Superior temporal gyrus (tissue), 1 donor: ENCODE measurements at regions not wholly inside any gene's neighbourhood (a gene's known extent, or its start where the extent isn't known, plus 50 kb on each side); places are given as distances from the start of the nearest gene placed in this dataset.
"Not testable (repeated sequence)": the region's sequence is repeated elsewhere in the genome, so short reads cannot be mapped to it uniquely, and the experiment has no call there.

Source experiments
- DNase-seq: peaks from one replicate; pipeline ENCODE4 v3.0.0-alpha.2; 2016; ENCODE audit errors: extremely low spot score

DNA sequence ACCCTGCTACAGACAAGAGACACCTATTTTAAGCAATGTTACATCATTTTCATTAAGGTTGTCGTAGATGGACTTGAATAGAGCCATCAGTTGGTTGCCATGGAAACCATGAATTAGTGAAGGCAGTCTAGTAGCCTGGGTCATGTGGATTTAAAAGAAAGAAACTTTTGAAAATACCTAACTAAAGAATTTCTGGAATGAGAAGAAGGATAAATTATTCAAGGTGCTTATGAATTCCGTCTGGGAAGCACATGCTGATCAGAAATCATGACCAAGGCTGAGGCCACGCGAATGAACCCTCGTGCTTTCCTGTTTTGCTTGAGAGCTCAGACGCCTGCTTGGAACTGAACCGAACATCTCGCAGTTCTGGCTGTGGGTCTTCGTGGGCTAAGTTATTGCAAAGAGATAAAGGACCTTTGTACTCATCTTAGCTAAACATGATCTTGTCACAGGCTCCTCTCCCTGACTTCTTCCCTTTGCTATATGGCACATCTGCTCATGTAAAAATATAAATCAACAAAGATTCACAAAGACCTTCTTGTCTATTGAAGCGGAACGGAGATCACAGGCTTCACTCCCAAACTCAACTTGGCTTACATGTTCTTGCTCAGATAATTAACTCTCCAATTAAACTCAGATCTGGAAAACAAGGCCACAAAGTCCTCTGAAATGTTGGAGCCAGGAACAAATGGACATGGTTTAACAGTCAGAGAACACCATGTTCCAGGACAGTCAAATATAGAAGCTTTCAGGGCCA, 140.2 kb downstream of the NUFIP1 start:
- peak; percentile 59 for DNase-seq

DNA sequence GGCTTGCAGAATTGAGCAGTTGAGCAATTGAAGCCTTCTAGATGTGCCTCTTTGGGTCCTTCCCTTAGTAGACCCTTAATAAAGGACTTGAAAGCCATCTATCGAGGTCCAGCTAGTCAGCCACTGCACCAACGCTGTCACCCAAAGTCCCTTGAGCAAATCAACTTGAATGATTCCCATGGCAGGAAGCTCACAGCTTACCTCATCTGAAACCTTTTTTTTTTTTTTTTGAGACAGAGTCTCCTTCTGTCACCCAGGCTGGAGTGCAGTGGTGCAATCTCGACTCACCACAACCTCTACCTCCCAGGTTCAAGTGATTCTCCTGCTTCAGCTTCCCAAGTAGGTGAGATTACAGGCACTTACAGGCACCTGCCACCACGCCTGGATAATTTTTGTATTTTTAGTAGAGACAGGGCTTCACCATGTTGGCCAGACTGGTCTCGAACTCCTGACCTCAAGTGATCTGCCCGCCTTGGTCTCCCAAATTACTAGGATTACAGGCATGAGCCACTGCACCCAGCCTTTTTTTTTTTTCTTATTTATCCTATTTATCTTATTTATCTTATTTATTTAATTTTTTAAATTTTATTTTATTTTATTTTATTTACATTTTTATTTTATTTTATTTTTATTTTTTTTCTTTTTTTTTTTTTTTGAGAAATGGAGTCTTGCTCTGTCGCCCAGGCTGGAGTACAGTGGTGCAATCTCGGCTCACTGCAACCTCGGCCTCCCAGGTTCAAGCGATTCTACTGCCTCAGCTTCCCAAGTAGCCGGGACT, 143.8 kb downstream of the NUFIP1 start:
- DNase-seq, result not testable (repeated sequence)

DNA sequence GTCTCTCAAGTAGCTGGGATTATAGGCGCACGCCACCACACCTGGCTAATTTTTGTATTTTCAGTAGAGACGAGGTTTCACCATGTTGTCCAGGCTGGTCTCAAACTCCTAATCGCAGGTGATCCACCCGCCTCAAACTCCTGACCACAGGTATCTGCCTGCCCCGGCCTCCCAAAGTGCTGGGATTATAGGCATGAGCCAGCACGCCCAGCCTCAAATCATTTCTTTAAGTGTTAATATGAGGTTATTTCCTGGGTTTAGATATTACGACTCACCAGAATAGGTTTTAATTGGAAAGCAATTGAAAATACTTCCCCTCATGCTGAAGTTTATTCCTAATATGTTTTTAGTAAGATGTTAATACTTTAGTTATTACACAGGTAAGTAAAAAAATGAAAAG, 144.5 kb downstream of the NUFIP1 start:
- no peak for DNase-seq

DNA sequence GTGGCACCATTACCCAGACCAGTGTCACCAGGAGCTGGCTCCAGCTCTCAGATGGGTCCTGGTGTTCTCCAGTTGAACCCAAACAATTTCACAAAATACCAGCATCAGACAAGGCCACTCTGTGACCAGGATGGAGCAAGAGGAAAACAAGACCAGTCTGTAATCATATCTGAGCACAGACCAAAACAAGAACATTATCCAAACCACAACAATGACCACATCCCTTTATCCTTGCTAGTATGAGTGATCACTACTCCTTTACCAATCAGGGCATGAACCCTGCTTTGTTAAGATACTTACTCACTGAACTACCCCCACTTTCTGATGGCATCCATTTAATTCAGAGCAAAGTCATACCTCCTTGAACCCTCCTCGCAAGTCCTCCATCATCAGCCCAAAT, 145.9 kb downstream of the NUFIP1 start:
- no peak for DNase-seq

DNA sequence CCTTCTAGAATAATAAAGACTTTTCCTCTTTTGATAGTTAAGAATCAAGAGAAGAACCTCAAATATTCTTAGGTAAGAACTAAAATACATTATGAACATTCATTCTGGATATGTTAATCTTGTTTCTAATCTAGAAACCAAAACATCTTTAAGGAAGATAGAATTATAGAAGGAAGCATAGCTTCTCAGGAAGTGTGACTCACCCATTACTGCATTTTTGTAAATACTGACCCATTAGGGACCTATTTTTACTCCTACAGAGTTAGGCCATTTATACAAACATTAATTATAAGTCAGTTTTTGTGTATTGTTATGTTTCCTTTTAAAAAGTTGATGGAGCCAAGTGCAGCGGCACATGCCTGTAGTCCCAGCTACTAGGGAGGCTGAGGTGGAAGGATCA, 147.1 kb downstream of the NUFIP1 start:
- DNase-seq, result no peak

DNA sequence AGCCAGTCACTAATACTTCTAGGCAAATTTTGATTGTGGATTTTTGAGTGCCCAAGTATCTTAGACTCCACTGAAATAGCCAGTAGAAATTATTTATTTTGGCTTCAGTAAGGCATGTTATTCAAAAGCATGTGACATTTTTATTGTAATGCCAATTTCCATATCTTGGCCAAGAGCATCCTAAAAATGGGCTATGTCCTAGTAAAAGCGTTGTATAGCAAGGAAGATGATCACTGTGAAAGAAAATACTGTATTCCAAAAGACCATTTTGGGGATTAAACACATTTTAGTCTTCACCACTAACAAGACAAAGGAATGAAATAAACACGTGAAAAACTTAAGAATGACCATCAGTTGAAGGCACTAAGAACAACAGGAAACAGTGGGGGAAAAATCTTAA, 149.1 kb downstream of the NUFIP1 start:
- no peak for DNase-seq

DNA sequence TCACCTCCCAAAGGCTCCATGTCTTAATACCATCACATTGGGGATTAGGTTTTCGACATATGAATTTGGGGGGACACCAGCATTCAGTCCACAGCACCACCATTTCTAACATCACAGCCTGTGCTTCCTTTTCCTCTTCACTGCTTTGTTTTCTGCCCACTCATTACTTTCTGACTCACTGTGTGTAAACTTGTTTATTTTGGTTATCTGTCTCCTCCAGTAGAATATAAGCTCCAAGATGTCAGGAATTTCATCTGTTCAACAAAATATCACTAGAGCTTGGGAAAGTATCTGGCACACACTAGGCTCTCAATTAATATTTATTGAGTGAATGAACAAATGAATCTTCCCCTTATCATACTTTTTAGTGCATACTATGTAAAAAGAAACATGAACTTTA, 152.0 kb downstream of the NUFIP1 start:
- no peak for DNase-seq

DNA sequence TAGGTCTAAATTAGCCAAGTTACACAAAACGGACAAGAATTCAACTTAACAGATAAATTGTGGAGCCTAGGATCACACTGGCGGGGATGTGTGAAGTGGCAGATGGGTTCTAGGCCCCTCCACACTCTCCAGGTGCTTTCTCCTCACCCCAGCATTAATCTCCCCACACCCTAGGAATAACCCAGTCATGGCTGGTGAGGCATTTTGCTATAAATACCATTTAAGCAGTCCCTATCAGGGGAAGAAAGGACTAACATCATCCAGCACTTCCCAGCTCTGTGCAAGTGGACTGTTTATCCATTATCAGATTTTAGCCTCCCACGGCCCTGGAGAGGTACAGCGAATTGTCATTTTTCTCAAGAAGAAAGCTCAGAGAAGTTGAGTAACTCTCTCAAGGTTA, 154.9 kb downstream of the NUFIP1 start:
- no peak for DNase-seq

DNA sequence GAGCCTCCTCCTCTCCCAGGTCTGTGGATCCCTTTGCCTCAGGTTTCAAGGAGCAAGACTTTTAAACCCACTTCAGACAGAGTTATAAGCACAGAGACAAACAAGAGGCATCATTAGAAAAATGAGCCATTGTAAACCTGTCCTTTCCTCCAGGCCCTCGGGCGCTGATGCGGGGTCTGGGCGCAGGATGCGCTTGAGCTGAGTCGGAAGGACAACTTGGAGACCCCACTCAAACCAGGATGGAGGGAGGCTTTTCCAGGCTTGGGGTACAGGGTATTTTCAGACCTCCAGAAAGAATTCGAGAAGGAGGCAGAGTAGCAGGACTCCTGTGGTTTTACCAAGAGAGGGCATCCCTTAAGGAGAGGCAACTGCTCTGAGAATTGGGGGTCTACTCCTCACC, 155.6 kb downstream of the NUFIP1 start:
- no peak for DNase-seq

DNA sequence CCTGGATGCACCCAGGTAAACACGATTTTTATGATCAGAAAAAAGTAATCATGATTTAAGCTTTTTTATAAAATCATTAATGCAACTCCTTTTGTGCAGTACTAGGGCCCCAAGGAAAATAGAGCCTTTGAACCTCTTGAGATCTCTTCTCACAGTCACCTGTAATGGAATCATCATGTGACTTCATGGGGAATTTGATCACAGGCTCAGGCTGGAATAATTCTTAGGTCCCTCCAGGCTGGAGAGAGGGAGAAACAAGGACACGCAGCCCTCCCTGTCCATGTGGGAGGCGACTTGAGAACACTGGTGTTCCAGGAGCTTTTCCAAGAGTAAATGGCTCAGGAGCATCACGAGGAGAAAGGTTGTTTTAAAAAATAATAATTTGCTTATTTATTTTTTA, 156.1 kb downstream of the NUFIP1 start:
- DNase-seq, result no peak

DNA sequence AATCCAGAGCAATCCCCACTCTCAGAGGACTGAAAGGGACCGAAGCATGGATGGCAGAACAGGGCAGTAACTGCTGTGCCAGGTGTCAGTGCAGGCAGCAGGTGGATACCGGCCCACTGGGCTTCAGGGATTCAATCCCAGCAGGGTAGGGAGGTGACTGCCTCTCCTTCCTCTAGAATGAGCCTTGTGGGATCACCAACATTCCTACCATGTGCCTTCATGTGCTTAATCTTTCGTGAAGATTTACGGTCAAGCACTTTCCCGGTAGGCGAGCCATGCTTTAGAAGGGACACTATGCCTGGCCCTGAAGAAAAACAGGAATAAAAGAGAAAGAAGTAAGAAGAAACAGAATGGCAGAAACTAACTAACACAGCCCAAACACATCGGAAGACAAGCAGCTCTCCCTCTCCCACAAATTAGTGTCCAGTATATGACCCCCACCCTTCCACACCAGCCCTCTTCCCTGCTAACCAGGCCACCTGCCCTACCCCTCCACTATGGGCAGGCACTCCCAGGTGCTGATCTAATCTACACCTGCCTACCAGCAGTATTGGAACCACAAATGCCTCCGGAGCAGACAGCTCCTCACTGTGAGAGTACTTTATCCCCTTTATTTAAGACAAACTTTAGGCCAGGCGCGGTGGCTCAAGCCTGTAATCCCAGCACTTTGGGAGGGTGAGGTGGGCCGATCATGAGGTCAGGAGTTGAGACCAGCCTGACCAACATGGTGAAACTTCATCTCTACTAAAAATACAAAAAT, 162.5 kb downstream of the NUFIP1 start:
- DNase-seq, result no peak

DNA sequence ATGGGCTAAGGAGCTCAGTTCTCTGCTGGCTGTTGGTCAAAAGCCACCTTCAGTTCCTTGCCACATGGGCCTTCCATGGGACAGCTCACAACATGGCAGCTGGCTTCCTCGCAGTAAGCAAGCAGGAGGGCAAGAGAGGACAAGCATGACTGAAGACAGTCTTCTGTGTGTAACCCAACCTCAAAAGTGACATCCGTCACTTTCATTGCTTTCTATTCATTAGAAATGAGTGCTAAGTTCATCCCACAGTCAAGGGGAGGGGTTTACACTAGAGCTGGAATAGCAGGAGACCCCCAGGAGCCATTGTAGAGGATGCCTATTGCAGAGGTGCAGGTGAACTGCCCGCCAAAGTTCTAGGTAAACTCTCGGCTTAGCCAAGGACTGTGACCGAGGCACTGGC, 163.3 kb downstream of the NUFIP1 start:
- DNase-seq, result no peak

DNA sequence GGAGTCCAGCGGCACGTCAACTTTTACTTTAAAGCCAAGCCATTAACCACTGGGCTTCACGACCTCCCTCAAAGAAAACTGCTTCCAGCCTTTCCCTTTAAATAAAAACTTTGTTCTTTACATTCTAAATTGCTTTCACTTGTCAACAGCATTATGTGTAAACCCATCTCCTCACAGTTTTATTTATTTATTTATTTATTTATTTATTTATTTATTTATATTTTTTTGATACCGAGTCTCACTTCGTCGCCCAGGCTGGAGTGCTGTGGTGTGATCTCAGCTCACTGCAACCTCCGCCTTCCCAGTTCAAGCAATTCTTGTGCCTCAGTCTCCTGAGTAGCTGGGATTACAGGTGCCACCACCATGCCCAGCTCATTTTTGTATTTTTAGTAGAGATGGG, 165.7 kb downstream of the NUFIP1 start:
- DNase-seq, result not testable (repeated sequence)

DNA sequence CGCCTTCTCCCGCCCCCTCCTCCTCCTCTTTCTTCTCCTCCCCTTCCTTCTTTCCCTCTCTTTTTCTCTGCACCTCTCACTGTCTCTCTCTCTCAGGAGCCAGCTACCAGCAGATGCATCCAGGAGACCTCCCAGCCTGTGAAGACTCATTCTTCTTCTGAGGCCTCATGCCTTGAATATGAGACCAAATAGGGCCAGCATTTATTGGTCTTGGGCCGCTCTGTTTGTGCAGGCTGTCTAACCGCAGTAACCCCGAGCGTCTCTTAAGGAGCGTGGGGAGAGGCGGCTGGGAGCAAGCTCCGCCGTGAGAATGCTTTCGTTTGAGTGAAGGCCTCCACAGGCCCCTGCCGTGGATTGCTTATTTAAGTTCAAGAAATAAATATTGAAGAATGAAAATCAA, 167.0 kb downstream of the NUFIP1 start:
- no peak for DNase-seq

DNA sequence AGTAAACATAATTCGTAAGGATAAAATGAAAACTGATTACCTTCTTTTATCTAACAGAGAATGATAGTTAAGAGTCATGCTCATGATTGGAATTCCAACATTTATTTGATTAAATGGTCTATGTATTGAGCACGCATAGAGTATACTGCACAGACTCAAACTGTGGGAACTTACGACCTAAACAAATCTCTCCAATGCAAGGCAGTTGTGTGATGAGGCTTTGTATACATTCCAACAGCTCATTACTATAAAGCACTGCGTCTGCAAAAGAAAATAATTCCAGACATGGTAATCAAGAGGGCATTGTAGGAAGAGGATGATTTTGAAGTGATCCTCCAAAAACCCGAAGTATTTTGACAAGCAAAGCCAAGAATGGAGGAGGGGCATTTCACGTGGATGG, 169.5 kb downstream of the NUFIP1 start:
- DNase-seq, result no peak

DNA sequence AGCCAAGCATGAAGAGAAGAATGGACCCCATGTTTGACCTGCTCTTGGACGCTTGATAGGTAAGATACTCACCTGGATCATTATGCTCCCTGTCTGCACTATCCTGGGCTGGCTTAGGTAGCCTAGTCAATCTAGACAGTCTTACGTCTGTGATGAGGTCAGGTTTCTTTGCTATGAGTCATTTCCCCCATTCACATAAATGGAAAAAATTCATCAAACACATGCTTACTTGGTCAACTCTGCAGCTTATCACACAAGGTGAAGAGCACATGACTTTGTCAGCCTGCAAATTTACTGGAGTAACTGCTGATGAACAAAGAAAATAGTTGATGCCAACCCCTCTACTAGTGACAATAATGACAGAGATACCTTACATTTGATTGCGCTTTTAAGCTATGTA, 170.0 kb downstream of the NUFIP1 start:
- DNase-seq, result no peak

DNA sequence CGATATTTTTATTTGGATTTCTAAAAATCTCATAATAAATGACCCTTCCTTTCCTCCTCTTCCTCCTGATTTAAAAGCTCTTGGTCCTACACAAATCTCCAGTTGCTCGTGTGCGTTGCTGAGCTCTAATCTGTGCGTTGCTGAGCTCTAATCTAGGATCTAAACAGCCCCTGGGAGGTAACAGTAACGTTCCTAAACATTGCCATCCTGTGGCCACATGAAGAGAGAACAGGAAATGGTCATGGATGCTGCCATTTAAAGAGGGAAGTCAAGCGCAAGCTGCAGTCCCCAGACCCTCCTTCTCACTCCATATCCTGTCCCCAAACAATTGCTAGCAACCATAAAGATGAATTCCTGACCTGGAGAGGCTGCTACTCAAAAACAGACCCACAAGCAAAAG, 170.8 kb downstream of the NUFIP1 start:
- DNase-seq, result no peak

DNA sequence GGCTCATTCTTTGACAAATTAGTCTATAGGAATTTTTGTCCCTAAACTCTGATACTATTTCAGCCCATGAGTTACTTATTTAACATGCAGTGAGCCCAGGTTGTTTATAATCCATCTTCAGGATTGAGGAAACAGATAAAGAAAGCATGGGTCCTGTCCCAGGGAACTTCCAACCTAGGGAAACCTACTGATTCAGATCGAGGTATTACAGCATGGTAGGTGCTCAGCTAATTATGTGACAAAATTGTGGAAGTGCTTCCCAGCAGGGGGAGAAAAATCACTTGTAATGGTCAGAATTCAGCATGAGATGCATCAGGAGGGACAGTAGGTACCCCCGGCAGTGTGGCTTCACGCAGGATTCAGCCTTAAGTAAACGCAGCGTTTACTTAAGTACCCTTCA, 171.3 kb downstream of the NUFIP1 start:
- DNase-seq, result no peak

DNA sequence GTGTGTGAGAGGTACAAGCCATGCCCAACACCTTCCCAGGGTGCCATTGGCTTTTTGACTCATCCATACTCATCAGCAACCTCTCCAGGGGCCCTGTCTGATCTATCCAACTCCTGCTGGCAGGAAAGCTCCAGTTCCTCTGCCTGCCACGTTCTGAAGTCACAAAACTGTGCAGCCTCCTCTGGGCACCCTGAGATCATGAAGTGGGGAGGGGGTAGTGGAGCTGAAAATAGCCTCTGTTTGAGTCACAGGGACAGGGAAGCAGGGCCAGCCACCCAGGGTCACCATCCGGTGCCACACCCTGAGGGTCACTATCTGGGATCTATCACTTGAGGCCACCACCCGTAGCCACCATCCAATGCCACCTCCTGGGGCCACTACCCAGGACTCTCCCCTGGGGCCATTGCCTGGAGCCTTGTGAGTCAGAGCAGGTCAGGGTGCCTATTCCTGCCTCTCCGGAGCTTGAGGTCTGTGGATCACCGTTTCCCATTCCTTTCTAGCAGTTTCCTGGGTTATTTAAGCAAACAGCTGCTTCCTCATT, 172.1 kb downstream of the NUFIP1 start:
- no peak for DNase-seq

DNA sequence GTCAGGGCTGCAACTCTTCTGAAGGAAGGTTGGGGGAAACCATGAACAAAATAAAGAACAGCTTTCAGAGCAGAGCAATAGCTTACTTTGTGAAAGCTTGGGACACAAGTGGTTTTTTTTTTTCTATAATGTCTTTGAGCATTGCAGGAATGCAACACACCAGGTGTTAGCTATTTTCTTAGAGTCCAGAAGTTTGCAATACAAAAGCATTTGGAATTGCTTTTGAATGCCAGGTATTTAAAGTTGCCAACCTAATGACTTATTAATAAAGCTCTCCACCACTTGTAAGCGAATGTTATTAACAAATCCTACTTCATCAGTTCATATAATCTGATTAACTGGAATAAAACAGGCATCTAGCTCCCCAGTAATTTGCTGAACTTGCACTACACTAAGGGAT, 172.6 kb downstream of the NUFIP1 start:
- DNase-seq, result no peak

DNA sequence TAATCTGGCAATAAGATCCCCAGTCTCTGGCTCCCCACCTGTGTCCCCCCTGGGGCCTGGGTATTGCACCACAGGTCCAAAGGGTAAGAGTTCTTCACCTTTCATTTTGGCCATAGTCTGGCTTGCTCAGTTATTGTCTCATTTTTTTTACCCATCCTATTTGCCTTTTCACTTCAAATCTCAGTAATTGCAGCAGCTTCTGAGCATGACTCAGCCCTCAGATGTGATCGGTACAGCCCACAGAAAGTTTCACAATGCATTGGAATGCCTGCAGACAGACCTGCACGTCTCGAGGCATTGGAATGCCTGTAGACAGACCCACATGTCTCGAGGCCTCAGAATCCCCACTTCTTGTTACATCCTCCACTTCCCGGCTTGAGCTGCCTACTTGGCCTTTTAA, 173.6 kb downstream of the NUFIP1 start:
- no peak for DNase-seq

DNA sequence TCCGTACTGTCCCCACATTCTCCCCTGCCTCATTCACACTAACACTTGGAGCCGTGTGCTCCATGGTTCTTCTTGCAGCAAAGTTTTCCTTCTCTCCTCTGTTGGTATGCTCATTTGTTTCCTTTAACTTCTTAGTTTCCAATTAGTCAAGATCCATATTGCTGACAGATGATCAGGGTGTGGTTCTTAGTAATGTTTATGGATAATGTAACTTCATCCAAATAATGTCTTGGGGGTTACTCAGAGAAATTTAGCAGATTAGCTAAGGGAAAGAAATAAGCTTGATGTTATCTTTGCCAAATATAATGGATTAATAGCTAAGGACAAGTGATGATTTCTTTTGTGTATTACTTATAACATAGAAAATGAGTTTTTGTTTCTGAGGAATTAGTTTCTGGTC, 174.4 kb downstream of the NUFIP1 start:
- no peak for DNase-seq
